ENCODE measurements at regions not wholly inside any gene's neighbourhood (a gene's known extent, or its start where the extent isn't known, plus 50 kb on each side); places are given as distances from the start of the nearest gene placed in this dataset.

GRCh38 chr21:33157303-33157702 lies 72.4 kb upstream of the IFNAR2 start:
- DNase-seq = no peak

GRCh38 chr21:33158654-33159053 lies 71.1 kb upstream of the IFNAR2 start:
- DNase-seq = no peak

- DNase-seq = no peak
These were observed 67.2 kb upstream of the IFNAR2 start for GRCh38 chr21:33162436-33162951.

GRCh38 chr21:33168886-33169285 lies 60.9 kb upstream of the IFNAR2 start:
- DNase-seq = peak; percentile 93

GRCh38 chr21:33169359-33169758 lies 60.4 kb upstream of the IFNAR2 start:
- no peak for DNase-seq

GRCh38 chr21:33171616-33172169 lies 58.0 kb upstream of the IFNAR2 start:
- DNase-seq = peak; percentile 96

GRCh38 chr21:33174756-33175155 lies 55.0 kb upstream of the IFNAR2 start:
- no peak for DNase-seq

Data from NCI-H2171 treated with DMSO at 0.1 percent for 48 hours (cell line).